SU-DHL-6 (cell line): ENCODE measurements at regions not wholly inside any gene's neighbourhood (a gene's known extent, or its start where the extent isn't known, plus 50 kb on each side); places are given as distances from the start of the nearest gene placed in this dataset.

ENCODE experiments used
- CTCF ChIP-seq: fragments of 200-600 bp; sonication (generic); IDR thresholded peaks from one replicate; pipeline ENCODE4 v1.5.1; 2017; ENCODE audit warnings: antibody characterized with exemption, mild to moderate bottlenecking, low read length, moderate library complexity; ENCODE audit not compliant: insufficient read depth, poor library complexity, severe bottlenecking
- EZH2phosphoT487 ChIP-seq: fragments of 200-600 bp; sonication (generic), shearing (Covaris generic); conservative IDR thresholded peaks from 2 replicates; pipeline ENCODE4 v1.6.1; 2018; ENCODE audit warnings: mild to moderate bottlenecking, antibody characterized with exemption, low read length, moderate library complexity, mixed read lengths

DNA sequence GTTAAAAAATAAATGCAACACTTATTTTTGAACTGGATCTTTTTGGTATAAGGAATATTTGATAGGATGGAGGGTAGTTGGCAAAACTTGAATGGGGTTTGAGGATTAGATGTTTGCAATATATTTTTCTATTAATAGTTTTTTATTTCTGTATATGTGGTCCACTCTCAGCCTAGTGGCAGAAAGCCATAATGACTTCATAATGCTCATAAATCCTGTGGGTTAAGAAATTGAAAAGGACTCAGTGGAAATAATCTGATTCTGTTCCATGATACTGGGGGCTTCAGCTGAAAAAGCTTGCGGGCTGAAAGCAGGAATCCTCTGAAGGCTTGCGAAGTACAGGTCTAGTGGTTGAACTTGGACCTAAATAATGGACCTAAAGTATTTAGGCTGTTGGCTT, 1028.6 kb upstream of the PRMT6 start:
- TF ChIP-seq CTCF = no peak
- TF ChIP-seq EZH2phosphoT487 = no peak
